NCI-H748 (cell line): ENCODE measurements at regions not wholly inside any gene's neighbourhood (a gene's known extent, or its start where the extent isn't known, plus 50 kb on each side); places are given as distances from the start of the nearest gene placed in this dataset.

Experiments used
- DNase-seq: peaks from one replicate; lab custom pipeline; 2025; ENCODE audit not compliant: unreplicated experiment; lab: John Stamatoyannopoulos, UW

DNA sequence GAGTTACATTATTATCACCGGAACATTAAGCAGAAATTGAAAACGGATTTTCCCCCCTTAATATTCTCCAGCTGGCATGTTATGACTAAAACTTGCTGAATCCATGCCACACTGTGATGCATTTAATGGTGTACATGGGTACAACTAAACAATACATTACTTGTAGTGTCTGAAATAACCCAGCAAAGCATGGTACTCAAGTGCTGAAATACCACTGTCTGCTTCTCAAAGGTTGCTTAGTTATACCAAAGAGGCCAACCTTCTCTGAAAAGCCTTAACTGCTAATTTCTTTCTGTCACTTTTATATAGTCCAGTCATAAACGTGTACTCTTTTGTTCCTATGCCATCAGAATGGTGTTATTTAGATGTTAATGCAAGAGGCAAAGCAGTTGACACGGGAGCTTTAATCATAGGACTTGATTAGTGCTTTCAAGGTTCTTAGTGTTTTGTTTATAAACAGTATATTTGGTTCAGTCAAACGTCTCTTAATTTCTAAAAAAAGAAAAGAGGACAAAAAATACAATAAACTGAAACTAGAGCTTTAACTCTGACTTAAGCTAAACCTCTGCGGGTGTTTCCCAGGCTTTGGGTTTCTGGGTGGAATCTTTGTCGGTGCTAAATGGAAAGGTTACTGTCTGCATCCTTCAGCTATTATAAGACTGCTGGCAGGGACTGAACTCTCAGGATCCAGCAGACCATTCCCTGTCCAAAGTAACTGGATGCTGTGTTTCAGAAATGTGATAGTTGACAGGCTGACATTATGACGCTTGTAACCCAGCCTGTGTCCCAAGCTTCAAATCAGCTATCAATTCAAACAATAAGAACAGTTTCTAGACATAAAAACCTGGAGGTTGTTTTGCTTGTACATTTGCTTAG, 202.6 kb downstream of the PPP1R3A start:
- DNase-seq = no peak

- no peak for DNase-seq
Observed at GRCh38 chr7:113715262-113715661, 203.5 kb downstream of the PPP1R3A start.

- DNase-seq = peak; percentile 86
Observed at GRCh38 chr7:113710310-113711096, 208.3 kb downstream of the PPP1R3A start.

GRCh38 chr7:113705439-113705838, 213.4 kb downstream of the PPP1R3A start:
- no peak for DNase-seq

GRCh38 chr7:113698556-113699220, 220.1 kb downstream of the PPP1R3A start:
- DNase-seq = peak; percentile 54

DNA sequence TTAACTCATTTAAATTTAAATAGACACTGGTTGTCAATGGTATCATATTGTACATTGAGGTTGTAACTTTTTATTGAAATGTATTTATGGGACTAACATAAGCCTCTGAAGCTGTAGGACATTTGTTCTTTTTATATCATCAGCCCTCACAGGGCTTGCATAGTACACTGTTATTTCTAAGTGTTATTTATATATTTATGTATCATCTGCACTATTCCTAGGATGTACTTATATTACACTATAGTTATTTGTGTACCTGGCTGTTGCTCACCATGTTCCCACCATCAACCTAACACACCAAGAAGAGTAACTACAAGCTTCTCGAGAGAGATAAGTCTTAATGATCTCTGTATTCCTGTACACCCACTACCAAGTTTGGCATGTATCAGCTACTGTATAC, 224.7 kb downstream of the PPP1R3A start:
- no peak for DNase-seq

DNA sequence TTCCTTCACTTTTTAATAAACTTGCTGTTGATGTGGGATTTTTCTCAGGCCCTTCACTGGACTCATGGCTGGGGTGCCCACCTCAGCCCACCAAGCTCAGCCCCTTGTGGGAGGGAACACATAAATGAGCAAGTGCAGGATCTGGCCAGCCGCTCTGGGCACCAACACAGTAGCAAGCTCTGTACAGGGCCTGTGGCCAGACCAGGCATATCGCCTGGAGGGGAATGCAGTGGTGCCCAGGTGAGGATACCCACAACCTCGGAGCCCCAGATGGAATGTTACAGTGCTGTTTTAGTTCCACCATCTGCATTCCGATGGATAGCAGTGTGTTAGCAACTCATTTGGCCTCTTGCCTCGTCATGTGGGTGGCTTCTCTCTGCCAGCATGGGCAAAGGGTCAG, 234.6 kb downstream of the PPP1R3A start:
- DNase-seq = no peak

- DNase-seq = no peak
Observed at GRCh38 chr7:113677811-113678210, 241.0 kb downstream of the PPP1R3A start.

DNA sequence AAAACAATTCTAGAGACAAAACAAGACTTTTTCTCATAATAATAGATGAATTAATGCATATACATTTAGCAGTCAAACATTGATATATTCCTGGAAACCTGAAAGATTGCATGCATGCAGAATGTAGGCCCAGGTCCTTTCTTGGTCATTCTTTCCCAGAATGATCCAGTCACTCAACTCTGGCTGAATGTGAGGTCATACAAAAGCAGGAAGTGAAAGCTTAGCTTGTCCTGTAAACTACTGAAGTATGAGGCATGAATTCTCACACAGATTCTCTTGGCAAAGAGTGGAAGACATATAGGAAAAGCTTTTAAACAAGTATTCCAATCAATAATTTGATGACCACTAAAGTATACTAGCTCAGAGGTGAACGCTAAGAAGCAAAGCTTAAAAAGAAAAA, 253.9 kb downstream of the PPP1R3A start:
- no peak for DNase-seq

DNA sequence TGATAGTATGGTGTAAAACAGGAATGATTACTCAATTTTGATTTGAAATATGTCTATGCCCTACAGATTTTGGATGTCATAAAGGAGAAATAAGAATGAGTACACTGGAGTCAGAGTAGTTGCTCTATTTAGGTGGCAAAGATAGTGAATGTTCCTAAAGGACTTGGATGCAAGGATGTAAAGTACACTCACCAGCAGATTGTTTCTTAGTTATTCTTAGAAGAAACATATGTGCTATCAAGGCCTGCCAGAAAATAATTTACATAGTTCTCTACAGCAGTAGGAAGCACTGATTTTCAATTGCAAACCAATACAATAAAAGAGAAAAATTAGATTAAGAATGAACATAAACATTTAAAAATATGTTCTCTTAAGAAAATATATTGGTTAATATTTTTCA, 259.4 kb downstream of the PPP1R3A start:
- no peak for DNase-seq

DNA sequence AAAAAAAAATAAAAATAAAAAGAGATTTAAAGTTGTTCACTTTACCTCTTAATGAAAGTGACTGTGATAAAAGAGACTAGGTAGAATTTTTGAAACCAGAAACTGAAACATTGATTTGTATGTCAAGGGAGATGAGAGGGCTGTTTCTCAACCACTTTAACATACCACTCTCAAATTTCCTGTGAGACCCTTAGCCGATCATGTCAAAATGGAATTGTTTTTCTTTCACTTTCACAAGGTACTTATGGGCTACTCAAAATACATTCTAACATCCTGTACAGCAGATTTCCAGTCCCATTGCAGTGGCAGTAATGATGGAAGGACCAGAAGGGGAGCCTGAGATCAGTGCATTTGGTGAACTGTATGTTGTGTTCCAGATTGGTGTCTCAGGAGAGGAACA, 261.2 kb downstream of the PPP1R3A start:
- no peak for DNase-seq

GRCh38 chr7:113652501-113652900, 266.3 kb downstream of the PPP1R3A start:
- no peak for DNase-seq

GRCh38 chr7:113649556-113649955, 269.3 kb downstream of the PPP1R3A start:
- no peak for DNase-seq

DNA sequence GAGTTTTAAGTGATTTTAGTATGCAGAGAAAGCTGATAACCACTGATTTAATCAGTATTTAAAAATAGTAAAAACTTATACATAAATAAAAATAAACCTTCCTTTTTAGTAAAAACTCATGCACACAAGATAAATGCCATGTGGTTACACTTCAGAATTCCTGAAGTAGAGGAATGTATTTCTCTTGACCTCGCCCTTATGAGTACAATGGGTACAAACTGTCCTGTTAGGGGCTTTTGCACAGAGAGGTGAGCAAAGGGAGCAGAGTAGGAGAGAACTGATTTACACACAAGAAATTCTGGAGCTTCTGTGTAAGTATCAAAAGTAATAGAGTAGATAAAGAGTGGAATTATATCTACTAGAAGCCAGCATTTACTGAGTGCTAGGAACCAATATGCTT, 279.6 kb downstream of the PPP1R3A start:
- DNase-seq = no peak

DNA sequence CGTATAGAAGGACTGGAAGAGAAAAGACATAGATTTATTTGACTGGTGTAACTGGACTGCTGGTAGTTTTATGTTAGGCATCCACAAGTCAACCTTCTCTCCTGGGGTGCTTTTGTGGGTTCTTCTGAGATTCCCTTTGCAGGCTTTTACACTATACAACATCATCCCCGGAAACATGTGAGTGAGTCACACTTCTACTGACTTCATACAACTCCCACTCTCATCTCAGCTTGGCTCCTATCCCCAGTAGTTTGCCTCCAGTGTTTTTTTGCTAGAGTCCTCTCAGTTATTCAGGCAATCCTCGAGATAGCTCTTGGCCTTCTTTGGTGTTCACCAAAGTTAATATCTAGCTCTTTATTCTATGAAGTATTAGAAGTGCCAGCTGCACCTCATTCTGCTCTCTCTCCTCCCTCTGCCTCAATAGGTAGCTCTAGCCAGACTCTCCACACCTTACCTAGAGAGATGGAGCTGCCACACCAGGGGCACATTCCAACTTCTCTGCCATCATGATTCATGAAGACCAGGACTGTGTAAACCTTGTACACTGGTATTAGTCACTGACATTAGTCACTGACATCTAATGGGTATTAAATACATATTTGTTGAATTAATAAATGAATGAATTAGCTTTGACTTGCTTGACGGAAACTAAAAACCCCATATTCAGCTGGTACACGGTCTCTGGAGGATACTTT, 281.9 kb downstream of the PPP1R3A start:
- DNase-seq = no peak

- no peak for DNase-seq
Observed at GRCh38 chr7:113635492-113635891, 283.3 kb downstream of the PPP1R3A start.

GRCh38 chr7:113633073-113633472, 285.7 kb downstream of the PPP1R3A start:
- DNase-seq = no peak

GRCh38 chr7:113628948-113629847, 289.6 kb downstream of the PPP1R3A start:
- DNase-seq = peak; percentile 25

GRCh38 chr7:113625494-113626102, 293.2 kb downstream of the PPP1R3A start:
- no peak for DNase-seq

DNA sequence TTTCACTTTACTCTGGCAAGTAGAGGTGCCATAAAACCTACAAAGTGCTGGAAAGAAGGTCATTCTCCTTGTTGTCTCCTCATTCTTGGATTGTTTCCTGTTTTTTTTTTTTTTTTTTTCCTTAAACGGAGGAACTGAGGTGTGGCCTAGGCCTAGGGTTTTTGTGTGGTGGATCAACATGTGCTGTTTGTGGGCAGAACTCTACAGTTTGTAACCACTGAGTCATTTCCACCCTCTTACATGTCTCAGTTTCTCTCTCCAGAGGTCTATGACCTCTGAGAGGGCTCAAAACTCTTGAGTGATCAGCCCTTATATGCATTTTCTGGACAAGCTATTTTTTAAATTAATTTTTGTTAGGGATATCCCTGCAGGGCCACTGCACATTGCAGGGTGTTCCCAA, 296.0 kb downstream of the PPP1R3A start:
- DNase-seq = no peak
